H1 (cell line): ENCODE measurements at regions not wholly inside any gene's neighbourhood (a gene's known extent, or its start where the extent isn't known, plus 50 kb on each side); places are given as distances from the start of the nearest gene placed in this dataset.

ENCODE experiments used
- CTCF ChIA-PET: fragments of 300-600 bp; sonication (Branson Sonifier 250); formaldehyde crosslinking; loops from one replicate; lab custom pipeline; 2021; ENCODE audit not compliant: partially characterized antibody; lab: Charles Lee
- POLR2A ChIA-PET: fragments of 300-600 bp; sonication (Branson Sonifier 250); formaldehyde crosslinking; loops from one replicate; lab custom pipeline; 2021; ENCODE audit warnings: inconsistent platforms; ENCODE audit not compliant: partially characterized antibody; lab: Charles Lee
- DNase-seq, 2 experiments: peaks; one replicate each; pipeline versions ENCODE4 v3.0.0 to v3.0.0-alpha.2; 2010 to 2022; ENCODE audit warnings: low spot score in 2 of 2, low read depth in 1 of 2, mixed read lengths in 1 of 2
- FAIRE-seq: peaks from 2 replicates; lab custom pipeline; 2011; peaks lifted over from hg19 to GRCh38; lab: Jason Lieb, UNC
- H2AFZ ChIP-seq: 2 replicates; pipeline ENCODE4 v1.8.1; 2012; ENCODE audit warnings: low read length, inconsistent platforms
- H2AK5ac ChIP-seq: 2 replicates; pipeline ENCODE4 v1.6.1; 2013; ENCODE audit warnings: low read depth, low read length
- H2BK120ac ChIP-seq: replicated peaks from 2 replicates; pipeline ENCODE3; 2013; ENCODE audit warnings: low read depth, low read length, inconsistent platforms
- H2BK12ac ChIP-seq: 2 replicates; pipeline ENCODE4 v1.6.1; 2013; ENCODE audit warnings: low read depth, low read length
- H2BK15ac ChIP-seq: 2 replicates; pipeline ENCODE4 v1.6.1; 2013; ENCODE audit warnings: low read length
- H2BK20ac ChIP-seq: 2 replicates; pipeline ENCODE4 v1.6.1; 2013; ENCODE audit warnings: low read length
- H2BK5ac ChIP-seq: 2 replicates; pipeline ENCODE4 v1.6.1; 2013; ENCODE audit warnings: low read depth, low read length
- H3K14ac ChIP-seq: 2 replicates; pipeline ENCODE4 v1.6.1; 2013; ENCODE audit warnings: inconsistent platforms; ENCODE audit not compliant: insufficient read length
- H3K18ac ChIP-seq: 2 replicates; pipeline ENCODE4 v1.6.1; 2013; ENCODE audit warnings: low read length; ENCODE audit errors: extremely low read depth
- H3K23ac ChIP-seq: 2 replicates; pipeline ENCODE4 v1.6.1; 2013; ENCODE audit warnings: inconsistent platforms; ENCODE audit not compliant: insufficient read length
- H3K23me2 ChIP-seq: 2 replicates; pipeline ENCODE4 v1.6.1; 2013; ENCODE audit warnings: low read depth, low read length
- H3K27ac ChIP-seq: 2 replicates; pipeline ENCODE4 v1.6.1; 2011; ENCODE audit warnings: low read depth, low read length, inconsistent platforms
- H3K27me3 ChIP-seq, 4 experiments: replicated peaks in 1 of 4; 1 replicate in 1 of 4; 2 replicates in 3 of 4; pipeline versions ENCODE4 v1.6.1 to v1.8.1; 2011 to 2013; ENCODE audit warnings: low read length in 3 of 4, mild to moderate bottlenecking in 3 of 4, inconsistent platforms in 2 of 4, mixed read lengths in 2 of 4, moderate library complexity in 1 of 4; ENCODE audit not compliant: control insufficient read depth in 3 of 4, insufficient read depth in 3 of 4; ENCODE audit errors: extremely low read depth in 1 of 4
- H3K36me3 ChIP-seq, 4 experiments: 2 replicates each; pipeline versions ENCODE4 v1.6.1 to v1.8.1; 2011 to 2013; ENCODE audit warnings: mild to moderate bottlenecking in 4 of 4, low read length in 3 of 4, moderate library complexity in 2 of 4, control low read depth in 1 of 4, inconsistent platforms in 1 of 4; ENCODE audit not compliant: insufficient read depth in 4 of 4, control insufficient read depth in 2 of 4
- H3K4ac ChIP-seq: replicated peaks from 2 replicates; pipeline ENCODE3; 2013; ENCODE audit warnings: low read length, low read depth, mixed read lengths, inconsistent platforms; ENCODE audit not compliant: insufficient read length
- H3K4me1 ChIP-seq, 4 experiments: replicated peaks in 1 of 4; 1 replicate in 1 of 4; 2 replicates in 3 of 4; pipeline versions ENCODE4 v1.6.1 to v1.8.1; 2011 to 2013; ENCODE audit warnings: low read length in 3 of 4, inconsistent platforms in 2 of 4, mixed read lengths in 1 of 4; ENCODE audit not compliant: insufficient read depth in 4 of 4, control insufficient read depth in 3 of 4
- H3K4me2 ChIP-seq, 2 experiments: 2 replicates each; pipeline versions ENCODE4 v1.6.1 to v1.8.1; 2011 to 2013; ENCODE audit warnings: low read depth in 2 of 2, low read length in 2 of 2, control low read depth in 1 of 2, inconsistent platforms in 1 of 2, mild to moderate bottlenecking in 1 of 2; ENCODE audit not compliant: insufficient read depth in 1 of 2
- H3K4me3 ChIP-seq, 4 experiments: fragments of 200-600, 300-600 bp in 1 of 4; sonication (generic), shearing (Covaris generic), sonication (Bioruptor Twin) in 1 of 4; 2 replicates each; pipeline versions ENCODE4 v1.5.1 to v1.8.1; 2011 to 2016; ENCODE audit warnings: low read length in 4 of 4, low read depth in 3 of 4, control low read depth in 2 of 4, inconsistent platforms in 2 of 4, mild to moderate bottlenecking in 2 of 4, mixed read lengths in 1 of 4, moderate library complexity in 1 of 4; ENCODE audit not compliant: insufficient read depth in 2 of 4; ENCODE audit errors: extremely low read depth in 1 of 4
- H3K56ac ChIP-seq: replicated peaks from 2 replicates; pipeline ENCODE3; 2013; ENCODE audit warnings: low read depth, mild to moderate bottlenecking, mixed read lengths, low read length, inconsistent platforms; ENCODE audit not compliant: insufficient read length
- H3K79me1 ChIP-seq: 2 replicates; pipeline ENCODE4 v1.6.1; 2013; ENCODE audit warnings: low read depth, low read length, control low read depth
- H3K79me2 ChIP-seq, 2 experiments: 2 replicates each; pipeline versions ENCODE4 v1.6.1 to v1.8.1; 2012 to 2013; ENCODE audit warnings: low read length in 2 of 2, mild to moderate bottlenecking in 2 of 2, inconsistent platforms in 1 of 2; ENCODE audit not compliant: insufficient read depth in 2 of 2, control insufficient read depth in 1 of 2
- H3K9ac ChIP-seq, 4 experiments: replicated peaks in 1 of 4; 1 replicate in 1 of 4; 2 replicates in 3 of 4; pipeline versions ENCODE4 v1.6.1 to v1.8.1; 2011 to 2013; ENCODE audit warnings: low read depth in 3 of 4, low read length in 3 of 4, control low read depth in 2 of 4, mild to moderate bottlenecking in 2 of 4, moderate library complexity in 2 of 4, inconsistent platforms in 1 of 4; ENCODE audit errors: extremely low read depth in 1 of 4
- H3K9me3 ChIP-seq, 2 experiments: 2 replicates each; pipeline versions ENCODE4 v1.6.1 to v1.8.1; 2012 to 2013; ENCODE audit warnings: mild to moderate bottlenecking in 2 of 2, moderate library complexity in 2 of 2, control low read depth in 1 of 2, inconsistent platforms in 1 of 2, low read depth in 1 of 2, low read length in 1 of 2, mixed read lengths in 1 of 2; ENCODE audit not compliant: insufficient read depth in 2 of 2
- H4K20me1 ChIP-seq, 2 experiments: replicated peaks in 1 of 2; 2 replicates each; pipeline versions ENCODE3 to v1.8.1; 2011 to 2013; ENCODE audit warnings: inconsistent platforms in 2 of 2, low read length in 2 of 2, mild to moderate bottlenecking in 1 of 2; ENCODE audit not compliant: insufficient read depth in 2 of 2, control insufficient read depth in 1 of 2
- H4K5ac ChIP-seq: 2 replicates; pipeline ENCODE4 v1.6.1; 2013; ENCODE audit warnings: low read length, low read depth, mixed read lengths, inconsistent platforms; ENCODE audit not compliant: insufficient read length
- H4K8ac ChIP-seq: 2 replicates; pipeline ENCODE4 v1.8.0; 2013; ENCODE audit warnings: mild to moderate bottlenecking, moderate library complexity, low read length, inconsistent platforms; ENCODE audit not compliant: insufficient read depth; ENCODE audit errors: extremely low read depth
- H4K91ac ChIP-seq: replicated peaks from 2 replicates; pipeline ENCODE3; 2013; ENCODE audit warnings: low read length, mixed read lengths, inconsistent platforms; ENCODE audit not compliant: insufficient read length
- CHD2 ChIP-seq: IDR thresholded peaks from 2 replicates; pipeline ENCODE4 v1.6.1; 2012; ENCODE audit warnings: low read length, improper control_type of control experiment
- KDM1A ChIP-seq: fragments of 200-600, 300-600 bp; sonication (generic); IDR thresholded peaks from 2 replicates; pipeline ENCODE4 v1.7.1; 2016; ENCODE audit warnings: mild to moderate bottlenecking, low read length, borderline replicate concordance
- RBBP5 ChIP-seq: IDR thresholded peaks from 2 replicates; pipeline ENCODE4 v1.7.1; 2012; ENCODE audit warnings: low read depth, mild to moderate bottlenecking, inconsistent platforms, low read length, moderate library complexity, borderline replicate concordance
- TAF7 ChIP-seq: optimal IDR thresholded peaks from 2 replicates; pipeline ENCODE3; 2011; ENCODE audit warnings: low read depth, mild to moderate bottlenecking, inconsistent platforms, low read length, moderate library complexity, borderline replicate concordance
- WGBS, 2 experiments: shearing (Covaris generic) in 1 of 2; methylation state at CpG; one replicate each; pipeline versions ENCODE4 v1.1.6 to v1.1.7; 2013 to 2015; ENCODE audit warnings: low lambda C conversion rate in 2 of 2, mixed read lengths in 2 of 2, inconsistent platforms in 1 of 2, low coverage in 1 of 2, missing lambda C conversion rate in 1 of 2; ENCODE audit not compliant: insufficient replicate concordance in 2 of 2, insufficient coverage in 1 of 2, insufficient read length in 1 of 2; ENCODE audit errors: extremely low coverage in 1 of 2, missing lambda C conversion rate in 1 of 2; 5-methylcytosine and 5-hydroxymethylcytosine counted together

- no peaks in the 10 kb centered on the region for H3K9me3 ChIP-seq
- no peak overlapping the region for H4K5ac ChIP-seq
- no peak overlapping the region for H3K23ac ChIP-seq
- CTCF ChIA-PET: interaction anchor here (0.5 kb wide), 1 partner anchor 90 kb away, joined by 3 read pairs; no protein-coding TSS in a partner anchor
- no peaks in the 10 kb centered on the region for H4K20me1 ChIP-seq
- no peak overlapping the region for H3K56ac ChIP-seq
- H3K36me3 ChIP-seq: no peaks in the 10 kb centered on the region
- no peak overlapping the region for H2BK15ac ChIP-seq
- no peaks in the 10 kb centered on the region for H3K79me2 ChIP-seq
- POLR2A ChIA-PET: no interaction called here
- H3K4ac ChIP-seq: no peak overlapping the region
- no peak overlapping the region for H3K18ac ChIP-seq
- H3K4me3 ChIP-seq: no peak overlapping the region
- H3K23me2 ChIP-seq: no peaks in the 10 kb centered on the region
- no peak overlapping the region for H3K9ac ChIP-seq
- 84% methylated on average over 2 of the region's 2 CpGs; no CpG with 5 or more reads in 1 of the 2 experiments for WGBS, 2 experiments
- H3K14ac ChIP-seq: no peak overlapping the region
- H3K4me1 ChIP-seq: no peaks in the 10 kb centered on the region
- no peaks in the 10 kb centered on the region for H3K79me1 ChIP-seq
- no peak overlapping the region for H2AFZ ChIP-seq
- no peak overlapping the region for H2BK20ac ChIP-seq
- DNase-seq (no peak), FAIRE-seq (no peak)
- H3K27me3 ChIP-seq: no peaks in the 10 kb centered on the region
- H4K8ac ChIP-seq: no peak overlapping the region
- no peak overlapping the region for H2BK12ac ChIP-seq
- no peak overlapping the region for H3K27ac ChIP-seq
- H3K4me2 ChIP-seq: no peak overlapping the region
- H2BK120ac ChIP-seq: no peak overlapping the region
- no peak overlapping the region for H2AK5ac ChIP-seq
- no peak overlapping the region for H4K91ac ChIP-seq
- no peak overlapping the region for H2BK5ac ChIP-seq
- TF ChIP-seq RBBP5 (no peak), TAF7 (no peak), KDM1A (no peak), CHD2 (no peak)
Measured at GRCh38 chr11:91700854-91701253, 523.8 kb upstream of the FAT3 start.
